SJSA1 (cell line): ENCODE measurements at regions not wholly inside any gene's neighbourhood (a gene's known extent, or its start where the extent isn't known, plus 50 kb on each side); places are given as distances from the start of the nearest gene placed in this dataset.
"Not testable (repeated sequence)": the region's sequence is repeated elsewhere in the genome, so short reads cannot be mapped to it uniquely, and the experiment has no call there.

Source experiments
- DNase-seq, 2 experiments: peaks; one replicate each; pipeline ENCODE4 v3.0.0-alpha.2; 2015 to 2020; ENCODE audit warnings: low spot score in 2 of 2, low read depth in 1 of 2
- H3K27ac ChIP-seq: fragments of 250-450 bp; sonication (Bioruptor Pico); 2 replicates; pipeline ENCODE4 v1.5.1; 2020; ENCODE audit warnings: mild to moderate bottlenecking, moderate library complexity
- H3K27me3 ChIP-seq: fragments of 250-450 bp; sonication (Bioruptor Pico); replicated peaks from 2 replicates; pipeline ENCODE4 v1.5.1; 2020; ENCODE audit warnings: mild to moderate bottlenecking, moderate library complexity
- H3K36me3 ChIP-seq: fragments of 250-450 bp; sonication (Bioruptor Pico); 2 replicates; pipeline ENCODE4 v1.5.1; 2020; ENCODE audit warnings: mild to moderate bottlenecking
- H3K4me1 ChIP-seq: fragments of 250-450 bp; sonication (Bioruptor Pico); replicated peaks from 2 replicates; pipeline ENCODE4 v1.6.1; 2021; ENCODE audit warnings: mild to moderate bottlenecking
- H3K4me3 ChIP-seq: fragments of 250-450 bp; sonication (Bioruptor Pico); 2 replicates; pipeline ENCODE4 v1.5.1; 2020; ENCODE audit warnings: mild to moderate bottlenecking
- H3K9me3 ChIP-seq: fragments of 250-450 bp; sonication (Bioruptor Pico); replicated peaks from 2 replicates; pipeline ENCODE4 v1.5.1; 2020; ENCODE audit warnings: mild to moderate bottlenecking

DNA sequence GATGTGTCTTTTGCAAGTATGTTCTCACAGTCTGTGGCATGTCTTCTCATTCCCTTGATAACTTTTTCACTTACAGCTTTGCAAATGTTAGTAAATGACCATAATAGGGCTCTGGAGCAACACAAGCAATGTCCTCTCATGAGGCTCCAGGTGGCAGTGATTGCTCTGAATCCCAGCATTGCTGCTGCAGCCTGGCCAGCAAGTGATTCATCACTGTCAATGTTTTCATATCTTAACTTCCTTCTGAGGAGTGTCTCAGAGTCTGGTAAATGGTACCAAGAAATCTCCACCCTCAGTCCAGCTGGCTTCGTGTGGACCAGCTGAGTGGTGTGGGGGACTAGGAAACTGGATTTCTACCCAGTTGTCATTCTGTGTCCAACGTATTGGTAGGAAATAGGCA is 139.6 kb downstream of the MYLK4 start:
- no peak for DNase-seq

GRCh38 chr6:2608503-2608902 is 142.2 kb downstream of the MYLK4 start:
- Histone ChIP-seq H3K27me3 (no peaks in the 10 kb centered on the region; the same call in 1 of the 2 replicates), H3K36me3 (no peaks in the 10 kb centered on the region), H3K27ac (no peak overlapping the region), H3K4me3 (no peak overlapping the region), H3K4me1 (no peaks in the 10 kb centered on the region), H3K9me3 (no peaks in the 10 kb centered on the region)
- no peak for DNase-seq

More for the DNA sequence above, 139.6 kb downstream of the MYLK4 start:
- Histone ChIP-seq H3K4me1 (no peaks in the 10 kb centered on the region), H3K4me3 (no peak overlapping the region), H3K27me3 (no peaks in the 10 kb centered on the region; the same call in 1 of the 2 replicates), H3K27ac (no peak overlapping the region), H3K36me3 (no peaks in the 10 kb centered on the region), H3K9me3 (no peaks in the 10 kb centered on the region)

DNA sequence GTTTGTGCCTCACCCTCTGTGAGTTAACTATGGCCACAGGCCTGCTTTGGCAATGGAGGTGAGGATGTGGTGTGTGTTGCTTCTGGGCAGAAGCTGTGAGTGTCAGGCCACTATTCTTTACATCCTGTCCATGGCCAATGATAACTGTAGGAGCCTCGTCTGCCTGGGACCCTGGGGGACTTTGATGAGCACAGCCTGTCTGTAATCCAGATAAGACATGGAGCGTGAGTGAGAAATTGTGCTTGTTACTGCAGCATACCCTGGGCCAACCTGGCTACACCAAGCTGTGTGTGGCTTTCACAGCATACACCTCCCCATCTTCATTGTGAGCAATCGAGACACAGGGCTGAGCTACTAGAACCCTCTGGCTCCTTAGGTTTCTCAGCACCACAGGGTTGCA is 150.4 kb downstream of the MYLK4 start:
- no peaks in the 10 kb centered on the region for H3K9me3 ChIP-seq
- no peak for DNase-seq
- no peak overlapping the region for H3K27ac ChIP-seq
- no peaks in the 10 kb centered on the region for H3K36me3 ChIP-seq
- H3K27me3 ChIP-seq = no peaks in the 10 kb centered on the region
- no peak overlapping the region for H3K4me3 ChIP-seq
- no peaks in the 10 kb centered on the region for H3K4me1 ChIP-seq

GRCh38 chr6:2599817-2600216 is 150.9 kb downstream of the MYLK4 start:
- H3K9me3 ChIP-seq = no peaks in the 10 kb centered on the region
- H3K27me3 ChIP-seq = no peaks in the 10 kb centered on the region
- no peaks in the 10 kb centered on the region for H3K4me1 ChIP-seq
- no peak for DNase-seq
- no peak overlapping the region for H3K27ac ChIP-seq
- no peaks in the 10 kb centered on the region for H3K36me3 ChIP-seq
- H3K4me3 ChIP-seq = no peak overlapping the region

- Histone ChIP-seq H3K27ac (no peak overlapping the region), H3K27me3 (no peaks in the 10 kb centered on the region), H3K9me3 (no peaks in the 10 kb centered on the region), H3K36me3 (no peaks in the 10 kb centered on the region), H3K4me3 (no peak overlapping the region), H3K4me1 (no peaks in the 10 kb centered on the region)
- DNase-seq = no peak
Observed at GRCh38 chr6:2598867-2599266, 151.9 kb downstream of the MYLK4 start.

DNA sequence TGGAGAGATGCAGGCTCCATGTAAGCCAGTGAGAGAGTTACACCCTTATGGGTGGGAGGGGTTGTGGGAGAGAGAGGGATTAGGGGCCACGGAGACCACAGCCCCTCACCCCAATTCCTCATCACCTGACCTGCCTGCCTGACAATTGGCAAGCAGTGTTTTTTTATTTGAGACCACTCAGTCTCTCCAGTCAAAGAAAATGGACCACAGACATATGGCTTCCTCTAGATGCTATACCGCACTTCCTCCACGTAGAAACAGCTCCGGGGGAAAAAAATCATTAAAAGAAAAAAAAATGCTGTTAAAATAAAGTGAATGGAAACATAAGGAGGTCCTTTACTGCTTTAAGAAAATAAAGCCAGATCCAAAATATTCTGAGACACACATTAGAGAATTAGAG is 152.7 kb downstream of the MYLK4 start:
- DNase-seq = no peak

GRCh38 chr6:2597457-2597856 is 153.3 kb downstream of the MYLK4 start:
- not testable (repeated sequence) for H3K4me1 ChIP-seq, H3K4me3 ChIP-seq, H3K27me3 ChIP-seq, DNase-seq, H3K36me3 ChIP-seq, H3K9me3 ChIP-seq, H3K27ac ChIP-seq

More for the DNA sequence above, 152.7 kb downstream of the MYLK4 start:
- no peaks in the 10 kb centered on the region for H3K27me3 ChIP-seq
- H3K36me3 ChIP-seq = no peaks in the 10 kb centered on the region
- no peaks in the 10 kb centered on the region for H3K9me3 ChIP-seq
- no peaks in the 10 kb centered on the region for H3K4me1 ChIP-seq
- no peak overlapping the region for H3K4me3 ChIP-seq
- H3K27ac ChIP-seq = no peak overlapping the region

- DNase-seq = no peak
- H3K4me3 ChIP-seq = no peak overlapping the region
- H3K27ac ChIP-seq = no peak overlapping the region
- H3K9me3 ChIP-seq = no peaks in the 10 kb centered on the region
- no peaks in the 10 kb centered on the region for H3K4me1 ChIP-seq
- no peaks in the 10 kb centered on the region for H3K36me3 ChIP-seq
- H3K27me3 ChIP-seq = no peaks in the 10 kb centered on the region
Observed at GRCh38 chr6:2596222-2596621, 154.5 kb downstream of the MYLK4 start.

DNA sequence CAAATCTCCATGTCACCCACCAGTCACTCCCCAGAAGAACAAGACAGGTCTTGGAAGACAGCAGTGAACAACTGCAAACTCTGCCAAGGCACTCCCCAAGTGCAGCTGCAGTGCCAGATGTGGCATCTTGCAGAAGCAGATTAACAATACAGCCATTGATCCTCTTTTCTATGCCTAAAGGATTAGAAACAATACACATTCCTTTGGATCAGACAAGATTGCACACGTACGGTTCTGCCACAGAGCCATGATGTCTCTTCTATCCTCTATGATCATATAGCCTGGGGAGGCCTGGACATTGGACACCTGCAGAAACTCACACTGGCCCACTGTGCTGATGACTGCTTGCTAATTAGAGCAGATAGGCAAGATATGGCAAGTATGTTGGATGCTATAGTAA is 155.9 kb downstream of the MYLK4 start:
- no peak overlapping the region for H3K27ac ChIP-seq
- no peak for DNase-seq
- H3K4me1 ChIP-seq = peaks cover 7% of the 10 kb centered on the region
- H3K4me3 ChIP-seq = no peak overlapping the region
- no peaks in the 10 kb centered on the region for H3K9me3 ChIP-seq
- H3K36me3 ChIP-seq = no peaks in the 10 kb centered on the region
- no peaks in the 10 kb centered on the region for H3K27me3 ChIP-seq

DNA sequence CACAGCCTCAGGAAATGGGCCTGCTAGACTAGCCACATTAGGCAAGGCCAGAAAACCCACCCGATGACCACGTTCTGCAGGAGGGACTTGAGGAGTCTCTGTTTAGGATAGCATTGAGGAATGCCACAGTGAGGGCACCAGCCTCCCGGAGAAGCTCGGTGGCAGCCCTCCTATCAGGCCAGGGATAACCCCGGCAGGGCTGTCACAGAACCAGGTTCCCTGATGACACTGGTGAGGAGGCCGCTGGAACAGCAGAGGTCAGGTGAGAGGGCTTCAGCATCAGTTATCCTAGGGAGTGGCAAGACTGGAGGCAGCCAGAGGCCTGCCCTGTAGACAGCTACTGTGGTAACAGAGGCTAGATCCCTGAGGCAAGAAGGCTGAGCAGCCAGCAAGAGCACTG is 157.6 kb downstream of the MYLK4 start:
- Histone ChIP-seq H3K27ac (no peak overlapping the region), H3K27me3 (no peaks in the 10 kb centered on the region), H3K36me3 (no peaks in the 10 kb centered on the region), H3K4me1 (peaks cover 11% of the 10 kb centered on the region), H3K9me3 (no peaks in the 10 kb centered on the region), H3K4me3 (no peak overlapping the region)
- DNase-seq = no peak

- Histone ChIP-seq H3K4me1 (peaks cover 11% of the 10 kb centered on the region), H3K27me3 (no peaks in the 10 kb centered on the region), H3K27ac (no peak overlapping the region), H3K36me3 (no peaks in the 10 kb centered on the region), H3K9me3 (no peaks in the 10 kb centered on the region), H3K4me3 (no peak overlapping the region)
- no peak for DNase-seq
Observed at GRCh38 chr6:2589171-2589661, 161.5 kb downstream of the MYLK4 start.

- H3K27ac ChIP-seq = no peak overlapping the region
- H3K4me1 ChIP-seq = peaks cover 20% of the 10 kb centered on the region
- H3K36me3 ChIP-seq = no peaks in the 10 kb centered on the region
- no peaks in the 10 kb centered on the region for H3K27me3 ChIP-seq
- DNase-seq = no peak
- no peak overlapping the region for H3K4me3 ChIP-seq
- no peaks in the 10 kb centered on the region for H3K9me3 ChIP-seq
Observed at GRCh38 chr6:2583459-2583858, 167.3 kb downstream of the MYLK4 start.

DNA sequence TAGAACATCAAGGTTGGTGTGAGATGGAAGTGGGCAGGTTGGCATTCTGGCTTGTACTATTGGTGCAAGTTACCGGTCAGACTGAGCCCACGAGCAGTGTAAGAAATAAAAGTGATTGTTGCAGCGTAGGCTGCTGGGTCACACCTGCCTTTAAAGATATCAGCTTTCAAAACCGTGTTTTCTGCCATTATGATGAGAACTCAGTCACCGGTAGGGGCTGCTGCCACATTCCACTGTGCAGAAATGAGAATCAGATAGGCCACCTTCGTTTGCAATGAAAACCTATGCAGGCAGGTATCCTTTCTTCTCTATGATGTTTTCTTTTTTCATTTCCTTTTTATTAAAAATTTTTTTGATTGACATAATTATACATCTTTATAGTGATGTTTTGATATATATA is 168.5 kb downstream of the MYLK4 start:
- Histone ChIP-seq H3K9me3 (no peaks in the 10 kb centered on the region), H3K4me1 (peaks cover 20% of the 10 kb centered on the region), H3K27me3 (no peaks in the 10 kb centered on the region), H3K36me3 (no peaks in the 10 kb centered on the region), H3K27ac (no peak overlapping the region), H3K4me3 (no peak overlapping the region)
- DNase-seq = no peak

DNA sequence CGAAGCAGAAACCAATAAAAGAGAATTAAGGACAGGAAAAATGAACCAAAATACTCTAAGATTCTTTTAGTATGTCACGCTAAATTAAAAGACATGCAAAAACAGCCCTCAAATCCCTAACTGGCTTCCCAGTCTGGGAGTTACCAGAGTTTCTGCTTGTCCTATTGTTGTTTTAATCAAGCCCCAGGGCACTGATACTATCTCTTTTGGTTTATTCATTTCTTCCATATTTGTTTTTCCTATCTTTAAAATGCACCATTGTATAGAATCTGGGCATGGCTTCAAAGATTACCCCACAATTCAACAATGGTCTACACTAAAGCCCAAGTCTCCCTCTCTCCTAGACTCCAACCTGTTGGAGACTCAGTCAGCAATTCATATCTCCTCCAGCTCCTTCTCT is 169.1 kb downstream of the MYLK4 start:
- no peaks in the 10 kb centered on the region for H3K36me3 ChIP-seq
- no peaks in the 10 kb centered on the region for H3K27me3 ChIP-seq
- no peak overlapping the region for H3K4me3 ChIP-seq
- H3K9me3 ChIP-seq = no peaks in the 10 kb centered on the region
- peaks cover 20% of the 10 kb centered on the region for H3K4me1 ChIP-seq
- H3K27ac ChIP-seq = no peak overlapping the region
- DNase-seq = no peak

GRCh38 chr6:2581011-2581410 is 169.7 kb downstream of the MYLK4 start:
- H3K9me3 ChIP-seq = no peaks in the 10 kb centered on the region
- no peaks in the 10 kb centered on the region for H3K27me3 ChIP-seq
- peaks cover 20% of the 10 kb centered on the region for H3K4me1 ChIP-seq
- no peak for DNase-seq
- H3K4me3 ChIP-seq = no peak overlapping the region
- no peak overlapping the region for H3K27ac ChIP-seq
- H3K36me3 ChIP-seq = no peaks in the 10 kb centered on the region
